ENCODE measurements at regions not wholly inside any gene's neighbourhood (a gene's known extent, or its start where the extent isn't known, plus 50 kb on each side); places are given as distances from the start of the nearest gene placed in this dataset.

GRCh38 chr7:86477343-86477935, 166.3 kb upstream of the GRM3 start:
- TF ChIP-seq, protein P1, sequence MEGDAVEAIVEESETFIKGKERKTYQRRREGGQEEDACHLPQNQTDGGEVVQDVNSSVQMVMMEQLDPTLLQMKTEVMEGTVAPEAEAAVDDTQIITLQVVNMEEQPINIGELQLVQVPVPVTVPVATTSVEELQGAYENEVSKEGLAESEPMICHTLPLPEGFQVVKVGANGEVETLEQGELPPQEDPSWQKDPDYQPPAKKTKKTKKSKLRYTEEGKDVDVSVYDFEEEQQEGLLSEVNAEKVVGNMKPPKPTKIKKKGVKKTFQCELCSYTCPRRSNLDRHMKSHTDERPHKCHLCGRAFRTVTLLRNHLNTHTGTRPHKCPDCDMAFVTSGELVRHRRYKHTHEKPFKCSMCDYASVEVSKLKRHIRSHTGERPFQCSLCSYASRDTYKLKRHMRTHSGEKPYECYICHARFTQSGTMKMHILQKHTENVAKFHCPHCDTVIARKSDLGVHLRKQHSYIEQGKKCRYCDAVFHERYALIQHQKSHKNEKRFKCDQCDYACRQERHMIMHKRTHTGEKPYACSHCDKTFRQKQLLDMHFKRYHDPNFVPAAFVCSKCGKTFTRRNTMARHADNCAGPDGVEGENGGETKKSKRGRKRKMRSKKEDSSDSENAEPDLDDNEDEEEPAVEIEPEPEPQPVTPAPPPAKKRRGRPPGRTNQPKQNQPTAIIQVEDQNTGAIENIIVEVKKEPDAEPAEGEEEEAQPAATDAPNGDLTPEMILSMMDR (IDR thresholded peaks at IDR 0.05): no peak
- no peak for TF ChIP-seq POLR2A (IDR thresholded peaks at IDR 0.05)
- no peak for TF ChIP-seq EP300 (IDR thresholded peaks at IDR 0.05)
- no peak for TF ChIP-seq POLR2AphosphoS5 (IDR thresholded peaks at IDR 0.05)
